GM21381 (cell line): ENCODE measurements at regions not wholly inside any gene's neighbourhood (a gene's known extent, or its start where the extent isn't known, plus 50 kb on each side); places are given as distances from the start of the nearest gene placed in this dataset.

Experiments used
- ATAC-seq: cut with Tn5 transposase; IDR thresholded peaks from one replicate; pipeline ENCODE4 v1.9.1; 2021; ENCODE audit warnings: mild to moderate bottlenecking, moderate library complexity; ENCODE audit not compliant: unreplicated experiment

DNA sequence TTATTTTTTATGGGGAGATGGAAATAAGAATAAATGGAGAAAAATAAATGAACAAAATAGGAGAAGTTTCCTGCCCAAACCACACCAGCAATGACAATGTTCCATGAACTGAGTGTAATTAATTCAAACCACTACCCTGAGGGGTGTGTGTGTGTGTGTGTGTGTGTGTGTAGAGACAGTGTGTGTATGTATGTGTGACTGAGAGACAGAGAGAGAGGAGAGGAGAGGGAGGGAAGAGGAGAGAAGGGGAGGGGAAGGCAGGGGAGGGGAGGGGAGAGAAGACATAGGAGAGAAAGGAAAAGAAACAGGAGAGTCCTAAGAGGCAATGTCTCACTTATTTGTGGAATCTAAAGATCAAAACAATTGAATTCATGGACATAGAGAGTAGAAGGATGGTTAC lies 65.0 kb upstream of the POU2AF1 start:
- no peak for ATAC-seq

GRCh38 chr11:111443640-111444039 lies 64.6 kb upstream of the POU2AF1 start:
- no peak for ATAC-seq

DNA sequence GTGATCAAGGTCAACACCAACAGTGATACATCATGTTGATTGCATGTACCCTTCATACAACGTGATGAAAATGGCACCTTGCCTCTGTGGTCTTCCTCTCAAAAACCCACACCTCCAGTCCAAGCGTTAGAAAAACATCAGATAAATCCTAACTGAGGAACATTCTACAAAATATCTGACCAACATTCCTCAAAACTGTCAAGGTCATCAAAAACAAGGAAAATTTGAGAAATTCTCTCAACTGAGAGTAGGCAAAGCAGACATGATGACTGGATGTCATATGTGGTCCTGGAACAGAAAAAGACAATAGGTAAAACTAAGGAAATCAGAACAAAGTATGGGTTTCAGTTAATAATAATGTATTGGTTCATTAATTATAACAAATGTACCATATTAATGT lies 64.0 kb upstream of the POU2AF1 start:
- no peak for ATAC-seq

- ATAC-seq: no peak
Observed at GRCh38 chr11:111441443-111441842, 62.4 kb upstream of the POU2AF1 start.

DNA sequence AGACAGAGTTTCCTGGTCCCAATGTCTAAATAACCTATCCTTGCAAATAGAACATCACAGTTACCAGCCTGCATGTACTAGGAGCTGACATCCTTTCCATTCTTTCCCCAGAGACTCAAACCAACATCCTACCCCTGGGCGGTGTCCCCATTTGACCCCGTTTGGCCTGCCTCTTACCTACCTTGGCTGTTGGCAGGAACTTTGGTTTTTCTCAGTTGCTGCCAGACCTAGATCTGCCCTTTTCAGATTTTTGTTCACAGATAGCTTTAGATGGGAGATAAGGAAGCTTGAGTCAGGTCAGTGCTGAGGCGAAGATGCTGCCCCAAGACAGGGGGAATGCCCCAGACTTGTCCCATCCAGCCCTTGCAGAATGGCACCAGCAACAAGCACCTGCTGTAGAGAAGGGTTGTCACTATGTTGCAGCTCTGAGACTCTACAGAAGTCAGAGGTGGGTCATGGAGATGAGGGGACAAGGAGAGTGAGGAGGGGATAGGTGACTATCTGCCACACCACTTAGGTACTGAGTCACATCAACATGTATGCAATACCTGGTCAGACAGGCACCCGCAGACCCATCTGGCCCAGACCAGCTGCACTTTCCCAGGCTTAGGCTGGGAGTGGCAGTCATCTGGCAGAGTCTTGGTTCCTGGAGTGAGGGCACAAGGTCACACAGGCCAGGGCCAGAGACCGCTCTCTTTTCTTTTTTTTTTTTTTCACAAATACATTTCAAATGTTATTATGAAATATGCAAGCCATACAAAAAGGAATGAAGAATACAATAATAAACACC lies 61.5 kb upstream of the POU2AF1 start:
- ATAC-seq: no peak

DNA sequence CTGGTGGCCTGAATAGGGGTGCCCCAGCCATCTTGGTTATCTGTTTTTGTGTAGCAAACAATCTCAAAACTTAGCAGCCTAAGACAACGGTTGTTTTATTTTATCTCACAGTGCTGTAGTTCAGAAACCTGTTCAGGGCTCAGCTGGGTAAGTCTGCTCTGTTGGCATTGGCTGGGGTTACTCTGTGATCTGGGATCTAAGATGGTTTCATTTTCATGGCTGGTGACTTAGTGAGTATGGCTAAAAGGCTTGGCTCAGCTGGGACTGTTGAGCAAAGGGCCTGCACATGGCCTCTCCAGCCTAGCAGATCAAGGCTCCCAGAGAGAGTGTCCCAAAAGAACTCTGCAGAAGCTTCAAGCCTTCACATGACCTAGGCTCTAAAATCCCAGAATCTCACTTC lies 60.8 kb upstream of the POU2AF1 start:
- no peak for ATAC-seq

DNA sequence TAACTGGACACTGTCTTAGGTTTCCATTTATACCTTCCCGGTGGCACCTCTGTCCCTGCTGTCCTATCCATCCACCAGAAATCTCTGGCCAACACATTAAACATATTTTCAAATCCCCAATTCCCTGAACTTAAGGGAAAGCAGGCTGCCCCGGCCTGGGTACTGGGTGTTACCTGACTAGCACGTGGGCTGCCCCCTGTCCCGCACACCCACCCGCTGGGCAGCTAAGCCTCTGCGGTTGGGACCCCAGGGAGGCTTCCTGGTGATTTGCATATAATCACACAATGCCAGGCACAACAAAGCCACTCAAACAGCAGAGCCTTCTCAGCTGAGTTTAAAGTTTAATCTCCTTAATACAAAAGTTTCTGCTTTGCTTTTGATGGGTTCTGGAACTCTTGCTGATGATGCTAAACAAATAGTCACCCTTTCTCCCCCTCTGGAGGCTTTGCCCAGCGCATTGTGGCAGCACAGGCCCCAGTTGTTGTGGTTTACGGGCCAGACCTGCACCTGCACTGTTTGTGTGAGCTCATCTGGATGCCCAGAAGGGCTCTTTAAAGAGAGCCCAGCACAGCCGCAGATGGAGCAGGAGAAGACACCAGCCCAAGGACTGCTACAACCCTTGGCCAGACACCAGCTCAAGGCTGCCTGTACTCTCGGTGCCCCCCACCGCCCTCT lies 59.9 kb upstream of the POU2AF1 start:
- ATAC-seq: no peak

DNA sequence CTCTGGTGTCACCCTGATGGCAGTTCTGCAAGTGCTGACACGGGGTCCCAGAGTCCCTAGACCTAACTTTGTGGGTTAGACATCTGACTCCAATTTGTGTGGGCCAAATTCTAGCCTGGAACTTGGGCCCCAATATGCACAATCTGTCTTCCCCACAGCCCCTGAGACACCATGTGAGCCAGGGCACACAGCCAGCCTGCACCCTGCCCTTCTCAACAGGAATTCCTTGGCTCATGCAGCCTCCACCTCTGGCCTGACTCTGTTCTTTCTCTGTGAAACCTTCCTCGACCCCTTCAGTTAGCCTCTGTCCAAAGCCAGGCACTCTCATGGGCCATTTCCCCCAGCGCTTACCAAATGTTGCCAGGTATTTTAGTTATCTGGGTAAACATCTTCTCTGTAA lies 59.1 kb upstream of the POU2AF1 start:
- no peak for ATAC-seq

DNA sequence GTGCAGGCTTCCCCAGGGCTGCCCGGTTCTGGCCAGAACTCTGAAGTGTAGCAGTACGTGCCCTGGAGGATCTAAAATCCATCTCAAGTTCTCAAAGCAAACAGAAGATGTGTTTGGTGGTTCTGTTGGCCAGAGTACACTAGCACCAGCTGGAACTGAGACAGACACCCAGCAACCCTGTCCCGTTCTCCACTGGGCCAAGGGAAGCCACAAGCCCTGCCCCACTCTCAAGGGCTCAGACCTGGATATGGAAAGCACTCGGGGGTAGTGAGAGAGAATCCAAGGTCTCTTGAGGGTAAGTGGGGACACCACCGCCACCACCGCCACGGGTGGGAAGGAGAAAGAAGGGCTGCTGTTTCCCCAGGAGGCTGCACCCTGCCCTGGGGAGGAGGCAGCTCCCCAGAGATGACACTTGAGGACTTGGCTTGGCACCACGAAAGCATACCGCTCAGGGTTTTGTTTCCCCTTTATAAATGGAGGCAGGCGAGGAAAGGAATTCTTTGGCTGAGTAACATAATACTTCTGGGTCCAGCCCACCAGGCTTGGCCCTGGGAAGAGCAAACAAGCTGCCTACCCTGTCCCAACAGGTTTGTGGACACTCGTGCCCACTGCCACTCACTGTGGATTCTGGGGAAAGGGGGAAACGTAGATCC lies 56.1 kb upstream of the POU2AF1 start:
- no peak for ATAC-seq

- ATAC-seq: peak; percentile 74
Observed at GRCh38 chr11:111429066-111429506, 50.0 kb upstream of the POU2AF1 start.
